Astrocyte (in vitro differentiated cells and primary cell): ENCODE measurements at regions not wholly inside any gene's neighbourhood (a gene's known extent, or its start where the extent isn't known, plus 50 kb on each side); places are given as distances from the start of the nearest gene placed in this dataset.

Source experiments
- EZH2 ChIP-seq: IDR thresholded peaks from 2 replicates; pipeline ENCODE4 v1.6.1; 2012; ENCODE audit warnings: mild to moderate bottlenecking, low read length, inconsistent platforms; ENCODE audit not compliant: insufficient read depth
- TF ChIP-seq, protein P1 (sequence below): IDR thresholded peaks from 2 replicates; pipeline ENCODE4 v1.5.1; 2011; ENCODE audit warnings: low read depth, mild to moderate bottlenecking, inconsistent platforms, low read length, moderate library complexity; ENCODE audit not compliant: insufficient read depth

DNA sequence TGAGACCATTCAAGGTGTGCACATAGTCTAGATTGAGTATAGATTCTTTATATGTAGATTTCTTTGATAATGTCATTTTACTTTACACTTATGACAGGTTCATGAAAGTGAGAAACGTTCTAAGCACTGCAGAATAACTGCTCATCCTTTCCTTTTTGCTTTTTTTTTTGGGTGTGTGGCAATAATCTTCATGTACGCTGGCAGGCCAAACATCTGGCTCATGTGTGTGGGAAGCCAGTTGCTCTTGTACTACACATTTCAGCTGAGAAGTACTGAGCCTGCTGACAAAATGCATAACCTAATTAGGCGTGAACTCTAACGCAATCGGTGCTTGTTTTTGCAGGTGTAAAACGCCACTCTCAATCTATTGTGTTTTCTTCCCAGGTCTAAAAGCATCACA is 350.8 kb upstream of the KAZN start:
- TF ChIP-seq, protein P1, sequence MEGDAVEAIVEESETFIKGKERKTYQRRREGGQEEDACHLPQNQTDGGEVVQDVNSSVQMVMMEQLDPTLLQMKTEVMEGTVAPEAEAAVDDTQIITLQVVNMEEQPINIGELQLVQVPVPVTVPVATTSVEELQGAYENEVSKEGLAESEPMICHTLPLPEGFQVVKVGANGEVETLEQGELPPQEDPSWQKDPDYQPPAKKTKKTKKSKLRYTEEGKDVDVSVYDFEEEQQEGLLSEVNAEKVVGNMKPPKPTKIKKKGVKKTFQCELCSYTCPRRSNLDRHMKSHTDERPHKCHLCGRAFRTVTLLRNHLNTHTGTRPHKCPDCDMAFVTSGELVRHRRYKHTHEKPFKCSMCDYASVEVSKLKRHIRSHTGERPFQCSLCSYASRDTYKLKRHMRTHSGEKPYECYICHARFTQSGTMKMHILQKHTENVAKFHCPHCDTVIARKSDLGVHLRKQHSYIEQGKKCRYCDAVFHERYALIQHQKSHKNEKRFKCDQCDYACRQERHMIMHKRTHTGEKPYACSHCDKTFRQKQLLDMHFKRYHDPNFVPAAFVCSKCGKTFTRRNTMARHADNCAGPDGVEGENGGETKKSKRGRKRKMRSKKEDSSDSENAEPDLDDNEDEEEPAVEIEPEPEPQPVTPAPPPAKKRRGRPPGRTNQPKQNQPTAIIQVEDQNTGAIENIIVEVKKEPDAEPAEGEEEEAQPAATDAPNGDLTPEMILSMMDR, result no peak
- no peak for TF ChIP-seq EZH2
